Activated CD4-positive, alpha-beta T cell treated with anti-CD3 and anti-CD28 coated beads, Interleukin-2, amount 50 U/mL, for 48 hours (primary cell): ENCODE measurements at regions not wholly inside any gene's neighbourhood (a gene's known extent, or its start where the extent isn't known, plus 50 kb on each side); places are given as distances from the start of the nearest gene placed in this dataset.
A peak's percentile ranks its signal among the peaks of the same experiment; 100 is the strongest.

ENCODE experiments used
- DNase-seq, 2 experiments: peaks; one replicate each; pipeline ENCODE4 v3.0.0-alpha.2; 2020

DNA sequence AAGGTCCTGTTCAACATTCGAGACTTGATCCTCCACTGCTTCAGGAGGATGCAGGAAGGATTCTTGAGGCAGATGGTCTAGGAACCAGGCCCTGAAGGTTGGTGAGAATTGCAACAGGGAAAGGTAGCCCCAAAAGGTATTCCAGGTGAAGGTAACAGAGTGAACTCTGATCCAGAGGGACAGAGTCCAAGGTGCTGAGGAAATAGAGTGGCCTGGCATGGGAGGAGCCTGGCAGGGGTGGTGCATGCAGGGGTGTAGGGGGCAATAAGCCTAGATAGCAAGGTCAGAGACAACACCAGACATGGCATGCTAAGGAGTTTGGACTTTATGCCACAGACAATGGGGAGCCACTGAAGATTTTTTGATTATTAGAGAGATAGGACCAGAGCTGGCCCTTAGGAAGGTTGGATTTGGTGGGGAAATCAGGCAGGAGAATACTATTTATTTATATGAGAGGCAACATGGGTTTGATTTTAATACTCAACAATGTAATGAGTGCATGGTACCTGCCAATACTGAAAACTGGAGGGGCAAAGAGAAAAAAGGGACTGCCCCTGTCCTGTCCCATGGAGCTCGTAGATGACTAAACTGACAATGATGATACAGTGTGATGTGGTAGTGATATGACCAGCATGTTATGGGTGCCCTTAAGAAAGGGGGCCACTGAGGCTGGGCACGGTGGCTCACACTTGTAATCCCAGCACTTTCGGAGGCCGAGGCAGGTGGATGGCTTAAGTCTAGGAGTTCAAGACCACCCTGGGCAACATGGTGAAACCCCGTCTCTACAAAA, 50.5 kb upstream of the TMED10 start:
- DNase-seq, result peak in 1 of 2 experiments; percentile 12
